Activated CD8-positive, alpha-beta T cell treated with anti-CD3 and anti-CD28 coated beads for 36 hours (primary cell): ENCODE measurements at regions not wholly inside any gene's neighbourhood (a gene's known extent, or its start where the extent isn't known, plus 50 kb on each side); places are given as distances from the start of the nearest gene placed in this dataset.
"Not testable (repeated sequence)": the region's sequence is repeated elsewhere in the genome, so short reads cannot be mapped to it uniquely, and the experiment has no call there.

ENCODE experiments used
- ATAC-seq: fragments of 200-7000 bp; cut with Tn5 transposase; one replicate; pipeline ENCODE4 v1.10.0; 2021; ENCODE audit warnings: mild to moderate bottlenecking, moderate library complexity
- CTCF ChIA-PET: fragments of 350-600 bp; sonication (Branson Sonifier 250); formaldehyde crosslinking; loops from one replicate; lab custom pipeline; 2021; ENCODE audit warnings: antibody characterized with exemption; lab: Charles Lee
- POLR2A ChIA-PET: fragments of 350-600 bp; sonication (Branson Sonifier 250); formaldehyde crosslinking; loops from one replicate; lab custom pipeline; 2021; ENCODE audit warnings: antibody characterized with exemption; lab: Charles Lee
- DNase-seq: peaks from one replicate; pipeline ENCODE4 v3.0.0-alpha.2; 2020
- H3K27ac Mint-ChIP-seq: one replicate; pipeline ENCODE4 v1.8.0; 2021; ENCODE audit warnings: mild to moderate bottlenecking, mixed read lengths
- H3K27me3 Mint-ChIP-seq: one replicate; pipeline ENCODE4 v1.8.0; 2021; ENCODE audit warnings: mixed read lengths
- H3K36me3 Mint-ChIP-seq: one replicate; pipeline ENCODE4 v1.8.0; 2021; ENCODE audit warnings: low read depth, mixed read lengths
- H3K4me1 Mint-ChIP-seq: one replicate; pipeline ENCODE4 v1.8.0; 2021; ENCODE audit warnings: low read depth, mixed read lengths
- H3K4me3 Mint-ChIP-seq: one replicate; pipeline ENCODE4 v1.8.0; 2021; ENCODE audit warnings: mild to moderate bottlenecking, moderate library complexity, mixed read lengths
- H3K9me3 Mint-ChIP-seq: one replicate; pipeline ENCODE4 v1.8.0; 2021; ENCODE audit warnings: mixed read lengths
- CTCF ChIP-seq: fragments of 200-600 bp; IDR thresholded peaks from one replicate; pipeline ENCODE4 v1.8.0; 2022; ENCODE audit warnings: antibody characterized with exemption, mild to moderate bottlenecking
- intact Hi-C: fragments of 100-400 bp; cut with micrococcal nuclease; formaldehyde crosslinking; loops from one replicate; pipeline ENCODE4 v1.10.0; 2022

GRCh38 chr7:145732521-145732920 lies 384.1 kb upstream of the CNTNAP2 start:
- Mint-ChIP-seq H3K4me3 (no peak overlapping the region), H3K36me3 (no peaks in the 10 kb centered on the region), H3K27ac (no peak overlapping the region), H3K27me3 (no peaks in the 10 kb centered on the region), H3K4me1 (no peaks in the 10 kb centered on the region), H3K9me3 (peaks cover 6% of the 10 kb centered on the region)
- intact Hi-C loops: no loop called here
- TF ChIP-seq CTCF: no peak
- no peak for ATAC-seq
- POLR2A ChIA-PET: no interaction called here
- DNase-seq: no peak
- CTCF ChIA-PET: no interaction called here

- CTCF ChIA-PET: no interaction called here
- no peaks in the 10 kb centered on the region for H3K4me1 Mint-ChIP-seq
- DNase-seq (no peak), ATAC-seq (no peak)
- no peaks in the 10 kb centered on the region for H3K27me3 Mint-ChIP-seq
- H3K4me3 Mint-ChIP-seq: no peak overlapping the region
- H3K27ac Mint-ChIP-seq: no peak overlapping the region
- peaks cover 2% of the 10 kb centered on the region for H3K9me3 Mint-ChIP-seq
- H3K36me3 Mint-ChIP-seq: no peaks in the 10 kb centered on the region
- intact Hi-C loops: no loop called here
- POLR2A ChIA-PET: no interaction called here
- no peak for TF ChIP-seq CTCF
Measured at GRCh38 chr7:145729691-145730090, 386.9 kb upstream of the CNTNAP2 start.

GRCh38 chr7:145718129-145718528 lies 398.5 kb upstream of the CNTNAP2 start:
- TF ChIP-seq CTCF: no peak

DNA sequence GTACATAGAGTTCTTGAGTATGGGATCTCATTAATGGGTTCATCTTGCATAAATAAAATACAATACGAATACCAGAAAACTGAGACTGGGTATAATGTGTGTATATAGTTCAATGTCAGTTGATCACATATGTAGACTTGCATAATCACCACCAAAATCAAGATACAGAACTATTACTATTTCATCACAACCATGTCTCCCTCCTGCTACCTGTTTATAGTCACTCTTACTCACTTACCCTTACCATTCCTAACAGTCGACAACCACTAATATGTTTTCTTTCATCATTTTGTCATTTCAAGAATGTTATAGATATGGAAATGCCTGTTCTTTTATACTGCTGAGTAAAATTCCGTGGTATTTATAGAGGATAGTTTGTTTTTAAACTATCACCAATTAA lies 416.1 kb upstream of the CNTNAP2 start:
- TF ChIP-seq CTCF: no peak
- no peak for ATAC-seq
- DNase-seq: no peak
- H3K9me3 Mint-ChIP-seq: peaks cover 6% of the 10 kb centered on the region
- H3K27me3 Mint-ChIP-seq: no peaks in the 10 kb centered on the region
- intact Hi-C loops: no loop called here
- H3K36me3 Mint-ChIP-seq: no peaks in the 10 kb centered on the region
- POLR2A ChIA-PET: no interaction called here
- no peak overlapping the region for H3K4me3 Mint-ChIP-seq
- no peak overlapping the region for H3K27ac Mint-ChIP-seq
- CTCF ChIA-PET: no interaction called here
- no peaks in the 10 kb centered on the region for H3K4me1 Mint-ChIP-seq

More at GRCh38 chr7:145718129-145718528, 398.5 kb upstream of the CNTNAP2 start:
- intact Hi-C loops: no loop called here
- H3K4me3 Mint-ChIP-seq: no peak overlapping the region
- no peak for ATAC-seq
- ChIA-PET POLR2A (no interaction called here), CTCF (no interaction called here)
- no peak for DNase-seq
- H3K4me1 Mint-ChIP-seq: no peaks in the 10 kb centered on the region
- no peak overlapping the region for H3K27ac Mint-ChIP-seq
- H3K27me3 Mint-ChIP-seq: no peaks in the 10 kb centered on the region
- peaks cover 5% of the 10 kb centered on the region for H3K9me3 Mint-ChIP-seq
- no peaks in the 10 kb centered on the region for H3K36me3 Mint-ChIP-seq

DNA sequence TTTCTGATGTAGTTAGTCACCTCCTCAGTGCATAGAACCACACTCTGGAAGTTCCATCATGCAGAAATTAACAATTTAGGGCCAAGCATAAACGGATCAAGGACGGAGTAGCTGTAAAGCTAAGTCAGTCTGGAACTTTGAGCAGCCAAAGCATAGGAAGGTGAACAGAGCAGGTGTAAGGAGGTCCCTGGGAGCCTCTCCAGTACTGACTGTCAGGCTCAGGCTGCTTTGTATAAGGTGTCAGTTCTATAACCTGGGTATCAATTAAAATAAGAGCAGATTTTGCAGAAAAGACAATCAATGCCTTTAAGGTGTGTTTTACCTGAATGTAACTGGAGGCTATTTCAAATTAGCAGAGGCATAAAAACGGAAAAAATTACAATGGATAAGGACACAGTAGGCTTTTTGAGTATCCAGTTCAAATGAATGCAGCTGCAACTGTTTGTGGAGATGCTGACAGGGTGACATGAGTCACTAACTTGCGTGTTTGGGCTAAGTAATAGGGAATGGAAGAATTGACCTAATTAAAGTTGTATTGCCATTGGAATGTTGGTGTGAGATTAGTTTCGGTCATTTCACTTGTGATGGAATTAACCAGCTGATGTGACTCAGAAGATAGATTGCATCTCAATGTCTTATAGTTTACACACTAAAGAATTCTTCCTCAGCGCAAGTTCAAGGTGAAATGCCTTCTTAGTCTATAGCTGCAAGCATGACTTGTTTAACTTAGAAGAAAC lies 417.9 kb upstream of the CNTNAP2 start:
- POLR2A ChIA-PET: no interaction called here
- CTCF ChIA-PET: no interaction called here
- no peak overlapping the region for H3K4me3 Mint-ChIP-seq
- DNase-seq (no peak), ATAC-seq (no peak)
- H3K27ac Mint-ChIP-seq: no peak overlapping the region
- intact Hi-C loops: no loop called here
- no peaks in the 10 kb centered on the region for H3K4me1 Mint-ChIP-seq
- no peaks in the 10 kb centered on the region for H3K36me3 Mint-ChIP-seq
- TF ChIP-seq CTCF: no peak
- no peaks in the 10 kb centered on the region for H3K27me3 Mint-ChIP-seq
- H3K9me3 Mint-ChIP-seq: peaks cover 6% of the 10 kb centered on the region

DNA sequence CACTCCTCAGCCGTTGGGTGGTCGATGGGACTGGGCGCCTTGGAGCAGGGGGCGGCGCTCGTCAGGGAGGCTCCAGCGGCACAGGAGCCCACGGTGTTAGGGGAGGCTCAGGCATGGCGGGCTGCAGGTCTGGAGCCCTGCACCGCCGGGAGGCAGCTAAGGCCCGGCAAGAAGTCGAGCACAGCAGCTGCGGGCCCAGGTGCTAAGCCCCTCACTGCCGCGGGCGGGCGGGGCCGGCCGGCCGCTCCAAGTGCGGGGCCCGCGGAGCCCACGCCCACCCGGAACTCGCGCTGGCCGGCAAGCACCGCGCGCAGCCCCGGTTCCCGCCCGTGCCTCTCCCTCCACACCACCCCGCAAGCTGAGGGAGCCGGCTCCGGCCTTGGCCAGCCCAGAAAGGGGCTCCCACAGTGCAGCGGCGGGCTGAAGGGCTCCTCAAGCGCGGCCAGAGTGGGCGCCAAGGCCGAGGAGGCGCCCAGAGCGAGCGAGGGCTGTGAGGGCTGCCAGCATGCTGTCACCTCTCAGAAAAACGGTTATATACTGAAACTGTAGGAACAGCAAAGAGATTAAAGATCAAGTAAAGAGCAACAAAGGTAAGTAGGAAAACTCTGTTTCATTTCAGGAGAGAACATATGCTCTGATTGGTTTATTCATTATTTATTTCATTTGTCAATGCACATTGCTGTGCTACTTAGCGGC lies 419.0 kb upstream of the CNTNAP2 start:
- CTCF ChIA-PET, POLR2A ChIA-PET, H3K4me3 Mint-ChIP-seq, H3K27ac Mint-ChIP-seq, H3K36me3 Mint-ChIP-seq, ATAC-seq, intact Hi-C loops, DNase-seq, H3K27me3 Mint-ChIP-seq, H3K4me1 Mint-ChIP-seq, H3K9me3 Mint-ChIP-seq: not testable (repeated sequence)
